HL-60 (cell line): ENCODE measurements at regions not wholly inside any gene's neighbourhood (a gene's known extent, or its start where the extent isn't known, plus 50 kb on each side); places are given as distances from the start of the nearest gene placed in this dataset.

Experiments
- DNase-seq, 2 experiments: peaks; one replicate each; pipeline ENCODE4 v3.0.0-alpha.2; 2010 to 2020; ENCODE audit warnings: low read depth in 1 of 2, low spot score in 1 of 2
- H3K27ac ChIP-seq: fragments of 250-450 bp; sonication (Bioruptor Pico); replicated peaks from 2 replicates; pipeline ENCODE4 v1.5.1; 2020; ENCODE audit warnings: mild to moderate bottlenecking, moderate library complexity
- H3K27me3 ChIP-seq: fragments of 250-450 bp; sonication (Bioruptor Pico); 2 replicates; pipeline ENCODE4 v1.5.1; 2021; ENCODE audit warnings: mild to moderate bottlenecking, moderate library complexity; ENCODE audit not compliant: insufficient read depth, poor library complexity, severe bottlenecking
- H3K4me3 ChIP-seq: replicated peaks from 2 replicates; pipeline ENCODE4 v1.5.1; 2011; ENCODE audit warnings: mild to moderate bottlenecking, control low read depth, low read length; ENCODE audit not compliant: insufficient read depth
- CTCF ChIP-seq: IDR thresholded peaks from one replicate; pipeline ENCODE4 v1.5.1; 2011; ENCODE audit warnings: low read length, control low read depth, inconsistent platforms; ENCODE audit not compliant: insufficient read depth
- GABPA ChIP-seq: IDR thresholded peaks from 2 replicates; pipeline ENCODE4 v1.6.1; 2012; ENCODE audit warnings: low read depth
- POLR2AphosphoS5 ChIP-seq: IDR thresholded peaks from 2 replicates; pipeline ENCODE4 v1.6.1; 2012; ENCODE audit warnings: low read depth
- REST ChIP-seq: IDR thresholded peaks from 2 replicates; pipeline ENCODE4 v1.6.1; 2012; ENCODE audit warnings: low read depth; ENCODE audit not compliant: insufficient replicate concordance
- SPI1 ChIP-seq: IDR thresholded peaks from 2 replicates; pipeline ENCODE4 v1.6.1; 2012; ENCODE audit warnings: low read depth, mild to moderate bottlenecking, borderline replicate concordance

- Histone ChIP-seq H3K4me3 (no peak overlapping the region), H3K27me3 (no peaks in the 10 kb centered on the region), H3K27ac (no peak overlapping the region)
- no peak for TF ChIP-seq CTCF
- no peak for TF ChIP-seq POLR2AphosphoS5
- TF ChIP-seq GABPA: no peak
- no peak for TF ChIP-seq SPI1
- TF ChIP-seq REST: no peak
- no peak for DNase-seq
Measured at GRCh38 chr12:39224971-39225370, 217.9 kb downstream of the KIF21A start.

- H3K4me3 ChIP-seq: no peak overlapping the region
- H3K27me3 ChIP-seq: no peaks in the 10 kb centered on the region
- DNase-seq: no peak
- TF ChIP-seq SPI1 (no peak), GABPA (no peak), REST (no peak), CTCF (no peak), POLR2AphosphoS5 (no peak)
- H3K27ac ChIP-seq: no peak overlapping the region
Measured at GRCh38 chr12:39205969-39206368, 237.0 kb downstream of the KIF21A start.

- Histone ChIP-seq H3K4me3 (no peak overlapping the region), H3K27ac (no peak overlapping the region), H3K27me3 (no peaks in the 10 kb centered on the region)
- DNase-seq: no peak
- TF ChIP-seq CTCF: no peak
- no peak for TF ChIP-seq REST
- no peak for TF ChIP-seq GABPA
- TF ChIP-seq POLR2AphosphoS5: no peak
- TF ChIP-seq SPI1: no peak
Measured at GRCh38 chr12:39199351-39199750, 243.6 kb downstream of the KIF21A start.
